Naive thymus-derived CD4-positive, alpha-beta T cell (primary cell): ENCODE measurements at regions not wholly inside any gene's neighbourhood (a gene's known extent, or its start where the extent isn't known, plus 50 kb on each side); places are given as distances from the start of the nearest gene placed in this dataset.
"Not testable (repeated sequence)": the region's sequence is repeated elsewhere in the genome, so short reads cannot be mapped to it uniquely, and the experiment has no call there.

ENCODE experiments used
- ATAC-seq: fragments of 150-1000 bp; cut with Tn5 transposase; 2 replicates; pipeline ENCODE4 v1.10.0; 2021; ENCODE audit warnings: mild to moderate bottlenecking, moderate library complexity
- CTCF ChIA-PET: fragments of 350-600 bp; sonication (Branson Sonifier 250); formaldehyde crosslinking; loops from one replicate; lab custom pipeline; 2021; ENCODE audit warnings: antibody characterized with exemption; lab: Charles Lee
- POLR2A ChIA-PET: fragments of 350-600 bp; sonication (Branson Sonifier 250); formaldehyde crosslinking; loops from one replicate; lab custom pipeline; 2021; ENCODE audit warnings: antibody characterized with exemption, inconsistent platforms; lab: Charles Lee
- DNase-seq, 9 donors: peaks; one replicate each; pipeline versions ENCODE4 v3.0.0 to v3.0.0-alpha.2; 2020 to 2022; ENCODE audit warnings: mixed read lengths in 1 of 9
- H3K27ac ChIP-seq: one replicate; pipeline ENCODE4 v1.7.0; 2013; ENCODE audit warnings: mild to moderate bottlenecking, low read depth, low read length, moderate library complexity
- H3K27me3 ChIP-seq, 2 donors: one replicate each; pipeline ENCODE4 v1.7.0; 2013; ENCODE audit warnings: low read length in 2 of 2, mild to moderate bottlenecking in 2 of 2, moderate library complexity in 2 of 2; ENCODE audit not compliant: control insufficient read depth in 2 of 2, insufficient read depth in 2 of 2
- H3K36me3 ChIP-seq, 3 experiments: 1 replicate in 2 of 3; 2 replicates in 1 of 3; pipeline ENCODE4 v1.7.0; 2013; ENCODE audit warnings: low read length in 3 of 3, mild to moderate bottlenecking in 3 of 3, moderate library complexity in 1 of 3; ENCODE audit not compliant: insufficient read depth in 3 of 3, control insufficient read depth in 2 of 3
- H3K4me1 ChIP-seq, 2 donors: one replicate each; pipeline ENCODE4 v1.7.0; 2013; ENCODE audit warnings: low read length in 2 of 2, mild to moderate bottlenecking in 2 of 2, moderate library complexity in 1 of 2; ENCODE audit not compliant: control insufficient read depth in 2 of 2, insufficient read depth in 2 of 2
- H3K4me3 ChIP-seq: 2 replicates; pipeline ENCODE4 v1.7.0; 2013; ENCODE audit warnings: mild to moderate bottlenecking, low read length
- H3K9me3 ChIP-seq, 3 experiments: 1 replicate in 2 of 3; 2 replicates in 1 of 3; pipeline ENCODE4 v1.7.0; 2013; ENCODE audit warnings: low read length in 3 of 3; ENCODE audit not compliant: control insufficient read depth in 2 of 3
- H3K27ac Mint-ChIP-seq, 9 donors: one replicate each; pipeline ENCODE4 v1.8.0; 2020 to 2022; ENCODE audit warnings: mixed read lengths in 9 of 9, mild to moderate bottlenecking in 8 of 9, moderate library complexity in 5 of 9, inconsistent platforms in 2 of 9
- H3K27me3 Mint-ChIP-seq, 5 donors: one replicate each; pipeline ENCODE4 v1.8.0; 2021 to 2022; ENCODE audit warnings: mixed read lengths in 5 of 5, mild to moderate bottlenecking in 1 of 5
- H3K36me3 Mint-ChIP-seq, 5 donors: one replicate each; pipeline ENCODE4 v1.8.0; 2020 to 2022; ENCODE audit warnings: mixed read lengths in 5 of 5, mild to moderate bottlenecking in 3 of 5, inconsistent platforms in 1 of 5
- H3K4me1 Mint-ChIP-seq, 7 donors: one replicate each; pipeline ENCODE4 v1.8.0; 2020 to 2022; ENCODE audit warnings: mixed read lengths in 7 of 7, mild to moderate bottlenecking in 3 of 7, inconsistent platforms in 1 of 7
- H3K4me3 Mint-ChIP-seq, 10 donors: one replicate each; pipeline ENCODE4 v1.8.0; 2020 to 2022; ENCODE audit warnings: mild to moderate bottlenecking in 10 of 10, mixed read lengths in 10 of 10, moderate library complexity in 6 of 10, inconsistent platforms in 2 of 10
- H3K9me3 Mint-ChIP-seq, 11 donors: one replicate each; pipeline ENCODE4 v1.8.0; 2020 to 2022; ENCODE audit warnings: mixed read lengths in 11 of 11, mild to moderate bottlenecking in 4 of 11, inconsistent platforms in 1 of 11, moderate library complexity in 1 of 11
- intact Hi-C, 2 donors: fragments of 100-400 bp; cut with micrococcal nuclease; formaldehyde crosslinking; loops; one replicate each; pipeline ENCODE4 v1.15.1; 2023

GRCh38 chr22:11312640-11313039, 4215.4 kb upstream of the OR11H1 start:
- intact Hi-C loops, CTCF ChIA-PET, DNase-seq, ATAC-seq, H3K27me3 ChIP-seq, H3K27me3 Mint-ChIP-seq, H3K36me3 Mint-ChIP-seq, H3K27ac ChIP-seq, H3K4me3 ChIP-seq, POLR2A ChIA-PET, H3K4me3 Mint-ChIP-seq, H3K4me1 Mint-ChIP-seq, H3K27ac Mint-ChIP-seq, H3K4me1 ChIP-seq, H3K36me3 ChIP-seq: not testable (repeated sequence)
- H3K9me3 ChIP-seq = peaks cover 0 to 15% (median 0%) of the 10 kb centered on the region in 3 experiments
- peaks cover 9 to 70% (median 33%) of the 10 kb centered on the region in 11 donors for H3K9me3 Mint-ChIP-seq

- H3K27me3 ChIP-seq, H3K27me3 Mint-ChIP-seq, intact Hi-C loops, DNase-seq, H3K9me3 ChIP-seq, H3K4me3 ChIP-seq, POLR2A ChIA-PET, H3K27ac Mint-ChIP-seq, H3K4me1 ChIP-seq, ATAC-seq, CTCF ChIA-PET, H3K36me3 Mint-ChIP-seq, H3K4me1 Mint-ChIP-seq, H3K4me3 Mint-ChIP-seq, H3K27ac ChIP-seq, H3K36me3 ChIP-seq: not testable (repeated sequence)
- H3K9me3 Mint-ChIP-seq = peaks cover 6 to 70% (median 30%) of the 10 kb centered on the region in 11 donors
Observed at GRCh38 chr22:11313040-11313759, 4214.8 kb upstream of the OR11H1 start.

- H3K27ac Mint-ChIP-seq, H3K9me3 ChIP-seq, H3K4me1 ChIP-seq, H3K4me3 Mint-ChIP-seq, H3K27me3 ChIP-seq, H3K36me3 Mint-ChIP-seq, H3K27me3 Mint-ChIP-seq, DNase-seq, POLR2A ChIA-PET, H3K4me3 ChIP-seq, intact Hi-C loops, CTCF ChIA-PET, H3K27ac ChIP-seq, ATAC-seq, H3K36me3 ChIP-seq, H3K4me1 Mint-ChIP-seq: not testable (repeated sequence)
- H3K9me3 Mint-ChIP-seq = peaks cover 4 to 53% (median 9%) of the 10 kb centered on the region in 11 donors
Observed at GRCh38 chr22:11318633-11319032, 4209.4 kb upstream of the OR11H1 start.

- H3K4me1 ChIP-seq, DNase-seq, H3K27me3 ChIP-seq, H3K27ac Mint-ChIP-seq, H3K9me3 ChIP-seq, intact Hi-C loops, H3K4me3 ChIP-seq, ATAC-seq, POLR2A ChIA-PET, H3K4me3 Mint-ChIP-seq, H3K36me3 ChIP-seq, H3K4me1 Mint-ChIP-seq, CTCF ChIA-PET, H3K27ac ChIP-seq, H3K27me3 Mint-ChIP-seq, H3K36me3 Mint-ChIP-seq: not testable (repeated sequence)
- H3K9me3 Mint-ChIP-seq = peaks cover 7 to 54% (median 33%) of the 10 kb centered on the region in 11 donors
Observed at GRCh38 chr22:11324439-11325037, 4203.5 kb upstream of the OR11H1 start.

GRCh38 chr22:11325767-11326166, 4202.2 kb upstream of the OR11H1 start:
- Mint-ChIP-seq H3K9me3 (peaks cover 7 to 62% (median 35%) of the 10 kb centered on the region in 11 donors), H3K36me3 (peaks cover 0 to 3% (median 0%) of the 10 kb centered on the region in 5 donors)

GRCh38 chr22:11341387-11342068, 4186.5 kb upstream of the OR11H1 start:
- H3K4me3 Mint-ChIP-seq, H3K27me3 ChIP-seq, H3K36me3 ChIP-seq, CTCF ChIA-PET, H3K4me3 ChIP-seq, H3K27ac Mint-ChIP-seq, DNase-seq, H3K4me1 Mint-ChIP-seq, intact Hi-C loops, H3K4me1 ChIP-seq, H3K27me3 Mint-ChIP-seq, H3K9me3 ChIP-seq, POLR2A ChIA-PET, H3K27ac ChIP-seq, ATAC-seq: not testable (repeated sequence)
- Mint-ChIP-seq H3K9me3 (peaks cover 7 to 79% (median 51%) of the 10 kb centered on the region in 11 donors), H3K36me3 (peaks cover 0 to 19% (median 0%) of the 10 kb centered on the region in 5 donors)

More at GRCh38 chr22:11325767-11326166, 4202.2 kb upstream of the OR11H1 start:
- Histone ChIP-seq H3K4me1 (no peaks in the 10 kb centered on the region), H3K27ac (no peak overlapping the region), H3K27me3 (no peaks in the 10 kb centered on the region), H3K9me3 (no peaks in the 10 kb centered on the region), H3K36me3 (no peaks in the 10 kb centered on the region), H3K4me3 (no peak overlapping the region)
- H3K4me1 Mint-ChIP-seq = no peaks in the 10 kb centered on the region
- DNase-seq (no peak), ATAC-seq (no peak)
- intact Hi-C loops = no loop called here
- H3K27me3 Mint-ChIP-seq = no peaks in the 10 kb centered on the region
- H3K4me3 Mint-ChIP-seq = no peak overlapping the region
- POLR2A ChIA-PET = no interaction called here
- no peak overlapping the region for H3K27ac Mint-ChIP-seq
- CTCF ChIA-PET = no interaction called here
